UCSD-AML1 (cell line): ENCODE measurements at regions not wholly inside any gene's neighbourhood (a gene's known extent, or its start where the extent isn't known, plus 50 kb on each side); places are given as distances from the start of the nearest gene placed in this dataset.

Source experiments
- DNase-seq: peaks from one replicate; lab custom pipeline; 2025; ENCODE audit not compliant: unreplicated experiment; lab: John Stamatoyannopoulos, UW

DNA sequence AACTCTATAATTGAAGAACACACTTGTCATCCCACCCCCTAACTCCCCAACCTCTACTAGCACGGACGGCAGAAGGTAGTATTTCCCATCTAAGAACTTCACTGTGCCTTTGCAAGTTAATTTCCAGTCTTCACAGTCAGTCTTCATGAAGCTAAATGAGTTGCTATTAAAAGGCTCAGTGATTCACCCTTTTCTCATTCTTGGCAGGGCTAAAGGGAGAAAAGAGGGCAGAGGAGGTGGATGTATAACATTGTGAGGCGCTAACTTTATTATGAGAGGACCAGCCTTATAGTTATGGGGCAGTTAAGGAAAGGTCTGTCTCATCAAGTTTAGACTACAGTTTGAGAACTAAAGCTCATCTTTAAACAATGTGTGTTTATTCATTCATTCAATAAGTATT lies 161.0 kb upstream of the S100G start:
- DNase-seq, result no peak

GRCh38 chrX:16491461-16491860 lies 158.5 kb upstream of the S100G start:
- no peak for DNase-seq

GRCh38 chrX:16496175-16496574 lies 153.8 kb upstream of the S100G start:
- no peak for DNase-seq

DNA sequence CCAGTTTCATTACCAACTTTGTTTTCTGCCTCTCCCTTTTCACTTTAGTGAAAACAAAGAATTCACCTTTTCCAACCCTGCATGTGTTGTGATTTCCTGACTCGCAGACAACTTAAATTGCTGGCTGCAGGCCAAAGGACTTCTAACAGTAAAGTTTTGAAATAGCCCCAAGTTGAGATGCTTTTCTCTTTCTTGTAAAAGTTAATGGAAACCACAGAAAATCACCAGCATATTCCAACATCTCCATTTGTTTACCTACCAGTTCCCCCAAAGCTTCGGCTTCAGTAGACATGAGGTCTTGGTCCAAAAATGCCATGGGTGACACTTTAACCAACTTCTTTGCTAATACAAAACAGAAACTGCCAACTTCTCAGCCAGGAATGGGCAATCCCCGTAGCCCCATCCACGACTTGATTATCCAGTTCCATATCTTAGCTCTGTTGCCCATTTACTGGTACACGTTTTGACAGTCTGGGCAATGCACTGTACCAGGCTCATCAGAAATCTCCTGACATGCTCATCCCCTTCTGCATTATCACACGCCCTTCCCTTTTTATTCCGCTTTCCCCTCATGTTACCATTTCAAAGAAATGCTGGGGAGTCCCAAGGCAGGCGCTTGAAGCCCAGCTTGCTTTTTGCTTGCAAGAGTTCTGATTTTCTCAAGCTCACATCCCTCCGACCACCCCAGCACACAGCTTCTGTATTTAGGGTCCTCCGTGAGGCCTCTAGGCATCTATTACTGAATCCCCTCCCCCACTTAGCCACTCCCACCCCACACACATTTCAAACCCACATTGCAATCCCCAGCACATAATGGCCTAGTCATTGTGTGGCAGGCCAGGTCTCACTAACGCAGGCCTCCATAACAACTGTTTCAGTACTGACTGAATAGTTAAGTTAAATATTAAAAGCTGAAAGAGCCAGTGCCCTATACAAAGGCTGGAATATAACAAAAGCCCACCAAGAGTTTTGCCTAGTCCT lies 137.9 kb upstream of the S100G start:
- no peak for DNase-seq

DNA sequence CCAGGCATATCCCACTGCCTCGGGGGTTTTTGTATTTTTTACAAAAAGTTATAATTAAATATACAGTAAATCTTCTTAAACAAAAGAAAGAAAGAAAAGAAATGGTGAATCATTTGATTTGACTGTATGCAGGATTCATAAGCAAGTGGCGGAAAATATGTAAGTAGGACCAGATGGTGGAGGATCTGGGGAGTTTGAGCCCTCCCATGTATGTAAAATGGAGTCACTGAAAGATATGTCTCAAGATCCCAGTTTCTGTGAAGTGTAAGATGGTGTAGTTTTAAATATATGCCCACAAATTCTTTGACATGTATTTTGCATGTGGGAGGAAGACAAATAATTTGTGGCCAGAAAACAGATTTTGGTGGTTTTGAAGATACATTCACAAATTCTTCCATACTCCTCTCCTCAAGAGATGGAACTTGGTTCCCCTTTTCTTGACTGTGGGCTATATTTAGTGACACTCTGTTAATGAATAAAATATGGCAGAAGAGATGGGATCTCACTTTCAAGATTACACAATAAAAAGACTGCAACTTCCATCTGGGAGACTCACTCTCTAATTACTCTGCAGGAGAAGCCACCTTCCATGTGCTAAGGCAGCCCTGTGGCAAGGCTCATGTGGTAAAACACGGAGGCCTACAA lies 133.6 kb upstream of the S100G start:
- DNase-seq, result no peak

GRCh38 chrX:16517039-16517605 lies 132.8 kb upstream of the S100G start:
- DNase-seq, result no peak

- DNase-seq, result no peak
Measured at GRCh38 chrX:16518131-16518530, 131.8 kb upstream of the S100G start.

- DNase-seq, result no peak
Measured at GRCh38 chrX:16524316-16524715, 125.6 kb upstream of the S100G start.

DNA sequence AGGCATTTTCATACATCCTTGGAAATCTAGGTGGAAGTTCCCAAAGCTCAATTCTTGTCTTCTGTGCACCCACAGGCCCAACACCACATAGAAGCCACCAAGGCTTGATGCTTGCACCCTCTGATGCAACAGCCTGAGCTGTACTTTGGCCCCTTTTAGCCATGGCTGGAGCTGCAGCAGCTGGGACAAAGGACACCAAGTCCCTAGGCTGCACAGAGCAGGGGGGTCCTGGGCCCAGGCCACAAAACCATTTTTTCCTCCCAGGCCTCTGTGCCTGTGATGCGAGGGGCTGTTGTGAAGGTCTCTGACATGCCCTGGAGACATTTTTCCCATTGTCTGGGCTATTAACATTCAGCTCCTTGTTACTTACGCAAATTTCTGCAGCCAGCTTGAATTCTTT lies 124.0 kb upstream of the S100G start:
- no peak for DNase-seq

DNA sequence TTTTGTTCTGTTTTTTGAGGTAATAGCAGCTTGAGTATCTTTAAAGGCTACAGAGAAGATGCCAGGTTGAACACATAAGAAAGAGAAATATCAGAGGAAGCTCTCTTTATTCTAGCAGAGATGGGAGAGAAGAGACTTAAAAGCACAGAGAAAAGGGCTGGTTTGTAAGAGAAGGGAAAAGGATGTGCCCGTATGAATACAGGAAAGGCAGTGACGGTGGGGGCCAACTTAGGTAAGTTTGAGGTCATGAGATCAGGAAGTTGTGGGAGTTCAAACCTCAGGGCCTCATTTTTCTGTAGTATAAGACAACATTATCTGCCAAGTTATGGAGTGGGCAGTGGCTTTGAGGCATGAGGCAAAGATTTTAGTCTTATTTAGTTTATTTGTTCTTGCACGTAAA lies 121.3 kb upstream of the S100G start:
- DNase-seq, result no peak
